GM06990 (cell line): ENCODE measurements at regions not wholly inside any gene's neighbourhood (a gene's known extent, or its start where the extent isn't known, plus 50 kb on each side); places are given as distances from the start of the nearest gene placed in this dataset.

Experiments
- DNase-seq: peaks from one replicate; pipeline ENCODE4 v3.0.0-alpha.2; 2011; ENCODE audit not compliant: insufficient read length; ENCODE audit errors: extremely low read depth
- H3K27me3 ChIP-seq: replicated peaks from 2 replicates; pipeline ENCODE4 v1.6.0; 2011; ENCODE audit warnings: low read length; ENCODE audit not compliant: control insufficient read depth, insufficient read depth
- H3K36me3 ChIP-seq: 2 replicates; pipeline ENCODE4 v1.5.1; 2011; ENCODE audit warnings: low read length; ENCODE audit not compliant: control insufficient read depth, insufficient read depth
- H3K4me3 ChIP-seq: replicated peaks from 2 replicates; pipeline ENCODE4 v1.5.1; 2011; ENCODE audit warnings: low read depth, mild to moderate bottlenecking, control low read depth, low read length
- CTCF ChIP-seq: IDR thresholded peaks from 2 replicates; pipeline ENCODE4 v1.5.1; 2011; ENCODE audit warnings: low read length, control low read depth, mild to moderate bottlenecking, inconsistent platforms; ENCODE audit not compliant: insufficient read depth, poor library complexity, severe bottlenecking

GRCh38 chr2:219722276-219722879 is 94.9 kb downstream of the SLC4A3 start:
- Histone ChIP-seq H3K27me3 (no peaks in the 10 kb centered on the region), H3K4me3 (no peak overlapping the region), H3K36me3 (no peaks in the 10 kb centered on the region)
- TF ChIP-seq CTCF = no peak
- DNase-seq = no peak

- Histone ChIP-seq H3K4me3 (no peak overlapping the region), H3K27me3 (no peaks in the 10 kb centered on the region), H3K36me3 (no peaks in the 10 kb centered on the region)
- no peak for DNase-seq
- TF ChIP-seq CTCF = no peak
Observed at GRCh38 chr2:219723311-219723710, 95.9 kb downstream of the SLC4A3 start.

- Histone ChIP-seq H3K36me3 (no peaks in the 10 kb centered on the region), H3K4me3 (no peak overlapping the region), H3K27me3 (no peaks in the 10 kb centered on the region)
- DNase-seq = no peak
- no peak for TF ChIP-seq CTCF
Observed at GRCh38 chr2:219724628-219725027, 97.2 kb downstream of the SLC4A3 start.

GRCh38 chr2:219726916-219727315 is 99.5 kb downstream of the SLC4A3 start:
- Histone ChIP-seq H3K36me3 (no peaks in the 10 kb centered on the region), H3K27me3 (no peaks in the 10 kb centered on the region), H3K4me3 (no peak overlapping the region)
- DNase-seq = no peak
- no peak for TF ChIP-seq CTCF

GRCh38 chr2:219727771-219728429 is 100.5 kb downstream of the SLC4A3 start:
- Histone ChIP-seq H3K36me3 (no peaks in the 10 kb centered on the region), H3K4me3 (no peak overlapping the region), H3K27me3 (no peaks in the 10 kb centered on the region)
- no peak for TF ChIP-seq CTCF
- DNase-seq = no peak
